BJ (cell line): ENCODE measurements at regions not wholly inside any gene's neighbourhood (a gene's known extent, or its start where the extent isn't known, plus 50 kb on each side); places are given as distances from the start of the nearest gene placed in this dataset.
A peak's percentile ranks its signal among the peaks of the same experiment; 100 is the strongest.

ENCODE experiments used
- CTCF ChIA-PET: fragments of 350-600 bp; formaldehyde crosslinking; extraction: SDS; loops from one replicate; lab custom pipeline; 2021; ENCODE audit warnings: antibody characterized with exemption, inconsistent platforms; lab: Yijun Ruan, JAX
- POLR2A ChIA-PET: fragments of 300-600 bp; sonication (Branson Sonifier 250); formaldehyde crosslinking; extraction: SDS; loops from one replicate; lab custom pipeline; 2021; ENCODE audit warnings: antibody characterized with exemption; lab: Charles Lee
- DNase-seq: peaks from one replicate; pipeline ENCODE4 v3.0.0-alpha.2; 2011; ENCODE audit warnings: low read depth
- H3K27me3 ChIP-seq: 2 replicates; pipeline ENCODE4 v1.6.0; 2011; ENCODE audit warnings: low read length; ENCODE audit not compliant: control insufficient read depth, insufficient read depth
- H3K36me3 ChIP-seq: 2 replicates; pipeline ENCODE4 v1.5.1; 2011; ENCODE audit warnings: low read length; ENCODE audit not compliant: control insufficient read depth, insufficient read depth
- H3K4me3 ChIP-seq: 2 replicates; pipeline ENCODE4 v1.5.1; 2011; ENCODE audit warnings: low read depth, mild to moderate bottlenecking, control low read depth, low read length
- TF ChIP-seq, protein P1 (sequence below): IDR thresholded peaks from 2 replicates; pipeline ENCODE4 v1.5.1; 2011; ENCODE audit warnings: low read depth, mild to moderate bottlenecking, control low read depth, inconsistent platforms, low read length, moderate library complexity; ENCODE audit not compliant: insufficient read depth

DNA sequence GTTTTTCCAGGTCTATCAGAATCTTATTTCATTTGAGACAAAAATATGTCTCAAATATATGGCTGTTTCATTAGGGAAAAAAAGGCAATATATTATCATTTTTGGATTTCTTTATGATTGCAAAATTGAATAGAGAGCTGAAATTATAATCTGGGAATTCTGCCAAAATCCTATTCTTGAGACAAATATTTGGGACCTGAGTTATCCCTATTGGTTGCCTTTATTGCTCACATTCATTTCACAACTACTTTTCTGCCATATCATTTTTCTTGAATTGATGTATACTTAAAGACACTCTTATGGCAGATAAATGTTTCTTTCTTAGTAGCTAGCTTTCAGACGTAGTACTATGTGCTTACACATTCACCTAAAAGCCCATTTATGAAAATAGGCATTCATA, 241.6 kb upstream of the NOVA1 start:
- TF ChIP-seq, protein P1, sequence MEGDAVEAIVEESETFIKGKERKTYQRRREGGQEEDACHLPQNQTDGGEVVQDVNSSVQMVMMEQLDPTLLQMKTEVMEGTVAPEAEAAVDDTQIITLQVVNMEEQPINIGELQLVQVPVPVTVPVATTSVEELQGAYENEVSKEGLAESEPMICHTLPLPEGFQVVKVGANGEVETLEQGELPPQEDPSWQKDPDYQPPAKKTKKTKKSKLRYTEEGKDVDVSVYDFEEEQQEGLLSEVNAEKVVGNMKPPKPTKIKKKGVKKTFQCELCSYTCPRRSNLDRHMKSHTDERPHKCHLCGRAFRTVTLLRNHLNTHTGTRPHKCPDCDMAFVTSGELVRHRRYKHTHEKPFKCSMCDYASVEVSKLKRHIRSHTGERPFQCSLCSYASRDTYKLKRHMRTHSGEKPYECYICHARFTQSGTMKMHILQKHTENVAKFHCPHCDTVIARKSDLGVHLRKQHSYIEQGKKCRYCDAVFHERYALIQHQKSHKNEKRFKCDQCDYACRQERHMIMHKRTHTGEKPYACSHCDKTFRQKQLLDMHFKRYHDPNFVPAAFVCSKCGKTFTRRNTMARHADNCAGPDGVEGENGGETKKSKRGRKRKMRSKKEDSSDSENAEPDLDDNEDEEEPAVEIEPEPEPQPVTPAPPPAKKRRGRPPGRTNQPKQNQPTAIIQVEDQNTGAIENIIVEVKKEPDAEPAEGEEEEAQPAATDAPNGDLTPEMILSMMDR: no peak
- Histone ChIP-seq H3K27me3 (no peaks in the 10 kb centered on the region), H3K36me3 (no peaks in the 10 kb centered on the region), H3K4me3 (no peak overlapping the region)
- no peak for DNase-seq
- CTCF ChIA-PET: no interaction called here
- POLR2A ChIA-PET: no interaction called here

DNA sequence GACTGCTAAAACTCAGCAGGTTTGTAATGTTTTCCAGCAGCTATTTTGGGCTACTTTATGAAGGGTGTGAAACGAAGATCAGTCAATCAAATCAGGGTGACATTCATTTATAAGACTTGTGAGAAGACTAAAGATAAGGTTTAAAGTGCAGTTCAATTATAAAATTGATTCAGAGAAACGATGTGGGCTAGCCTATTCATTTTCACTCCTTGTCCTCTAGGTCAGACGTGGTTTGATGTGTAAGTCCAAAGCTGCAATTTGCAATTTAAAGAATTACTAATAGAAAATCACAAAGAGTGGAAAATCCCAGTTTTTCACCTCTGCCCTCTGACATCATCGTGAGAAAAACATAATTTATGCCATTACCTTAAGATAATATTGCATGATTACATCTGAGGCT, 243.5 kb upstream of the NOVA1 start:
- POLR2A ChIA-PET: no interaction called here
- Histone ChIP-seq H3K36me3 (no peaks in the 10 kb centered on the region), H3K27me3 (no peaks in the 10 kb centered on the region), H3K4me3 (no peak overlapping the region)
- TF ChIP-seq, protein P1: no peak
- DNase-seq: no peak
- CTCF ChIA-PET: no interaction called here

DNA sequence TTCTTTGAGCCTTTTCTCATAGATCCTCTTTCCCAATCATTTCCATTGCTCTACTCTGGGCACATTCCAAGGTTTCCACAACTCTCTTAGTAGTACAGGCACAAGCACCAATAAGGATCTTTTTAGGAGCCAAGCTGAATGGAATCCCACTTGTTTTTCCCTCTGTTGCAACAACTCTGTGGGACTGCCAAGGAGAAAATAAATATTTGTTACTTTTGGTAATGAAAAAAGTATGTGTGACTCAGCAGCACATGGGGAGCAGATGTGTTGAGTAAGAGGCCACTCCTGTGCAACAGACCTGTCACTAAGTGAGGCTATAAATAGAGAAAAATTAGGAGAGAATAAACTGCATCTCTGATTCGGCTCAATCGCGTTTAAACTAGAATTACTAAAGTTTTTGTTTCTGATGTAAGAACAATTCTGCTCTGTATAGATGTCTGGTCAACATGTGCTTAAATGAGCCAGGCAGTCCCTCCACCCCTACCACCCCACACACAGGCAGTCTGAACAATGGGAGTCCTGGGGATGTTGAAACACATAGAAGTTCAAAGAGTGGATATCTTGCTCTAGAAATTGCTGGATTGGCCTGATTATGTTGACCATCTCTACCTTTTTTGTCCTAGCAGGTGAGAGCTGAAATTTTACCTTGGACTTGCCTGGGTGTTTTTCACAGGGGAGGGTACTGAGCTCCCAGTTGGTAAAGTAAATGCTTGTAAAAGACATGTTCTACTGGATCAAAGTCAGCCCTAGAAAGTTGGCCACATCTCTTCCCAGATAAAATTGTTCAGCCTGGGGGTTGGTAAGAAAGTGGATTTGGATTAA, 244.3 kb upstream of the NOVA1 start:
- Histone ChIP-seq H3K27me3 (no peaks in the 10 kb centered on the region), H3K4me3 (no peak overlapping the region), H3K36me3 (no peaks in the 10 kb centered on the region)
- CTCF ChIA-PET: no interaction called here
- POLR2A ChIA-PET: no interaction called here
- TF ChIP-seq, protein P1: no peak
- peak; percentile 88 for DNase-seq

DNA sequence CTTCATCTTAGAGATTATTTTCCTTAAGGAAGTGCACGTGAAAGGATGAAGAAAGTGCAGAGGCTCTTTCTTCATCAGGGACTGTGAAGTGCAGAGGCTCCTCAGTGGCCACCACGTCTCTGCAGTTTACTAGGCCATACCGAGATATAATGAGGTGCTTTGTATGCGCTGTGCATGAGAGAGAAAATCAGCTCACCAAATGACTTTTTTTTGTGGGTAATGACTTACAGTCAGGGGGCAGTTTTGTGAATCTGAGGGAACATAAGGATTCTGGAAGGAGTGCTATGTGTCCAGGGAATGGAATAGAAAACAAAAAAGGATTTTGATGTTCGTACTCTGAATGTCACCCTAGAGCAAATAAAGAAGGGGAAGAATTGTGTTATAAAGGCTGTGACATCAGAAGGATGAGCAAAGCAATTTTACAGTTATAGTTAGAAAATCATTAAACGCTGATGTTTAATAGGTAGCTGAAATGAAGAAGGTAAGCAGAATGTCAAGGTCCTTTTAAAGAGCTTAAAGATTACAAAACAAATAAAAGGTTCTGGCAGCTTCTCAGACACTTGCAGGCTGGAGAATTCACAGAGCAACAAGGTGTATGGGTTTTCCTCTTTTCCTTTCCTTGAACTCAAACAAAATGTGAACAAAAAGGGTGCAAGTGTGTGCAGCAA, 247.5 kb upstream of the NOVA1 start:
- Histone ChIP-seq H3K27me3 (no peaks in the 10 kb centered on the region), H3K36me3 (no peaks in the 10 kb centered on the region), H3K4me3 (no peak overlapping the region)
- TF ChIP-seq, protein P1: no peak
- ChIA-PET POLR2A (no interaction called here), CTCF (no interaction called here)
- no peak for DNase-seq

DNA sequence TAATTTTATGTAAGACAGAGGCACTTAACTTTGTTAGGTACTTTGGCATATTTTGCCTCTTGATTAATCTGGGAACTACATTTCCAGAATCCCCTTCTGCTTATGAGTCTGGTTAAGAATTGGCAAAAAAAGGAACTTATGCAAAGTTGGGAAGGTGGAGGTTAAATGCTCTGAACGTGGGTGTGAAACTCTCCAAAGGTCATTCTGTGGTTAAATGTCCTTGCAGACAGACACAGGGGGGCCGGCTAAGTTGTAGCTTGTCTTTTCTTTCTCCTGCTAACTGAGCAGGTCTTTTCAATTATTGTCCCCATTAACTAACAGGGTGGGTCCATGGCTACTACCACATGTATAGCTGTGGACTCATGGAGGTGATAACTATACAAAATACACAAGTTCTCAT, 248.6 kb upstream of the NOVA1 start:
- Histone ChIP-seq H3K4me3 (no peak overlapping the region), H3K36me3 (no peaks in the 10 kb centered on the region), H3K27me3 (no peaks in the 10 kb centered on the region)
- no peak for DNase-seq
- TF ChIP-seq, protein P1: no peak
- ChIA-PET CTCF (no interaction called here), POLR2A (no interaction called here)
